ENCODE measurements at regions not wholly inside any gene's neighbourhood (a gene's known extent, or its start where the extent isn't known, plus 50 kb on each side); places are given as distances from the start of the nearest gene placed in this dataset.

DNA sequence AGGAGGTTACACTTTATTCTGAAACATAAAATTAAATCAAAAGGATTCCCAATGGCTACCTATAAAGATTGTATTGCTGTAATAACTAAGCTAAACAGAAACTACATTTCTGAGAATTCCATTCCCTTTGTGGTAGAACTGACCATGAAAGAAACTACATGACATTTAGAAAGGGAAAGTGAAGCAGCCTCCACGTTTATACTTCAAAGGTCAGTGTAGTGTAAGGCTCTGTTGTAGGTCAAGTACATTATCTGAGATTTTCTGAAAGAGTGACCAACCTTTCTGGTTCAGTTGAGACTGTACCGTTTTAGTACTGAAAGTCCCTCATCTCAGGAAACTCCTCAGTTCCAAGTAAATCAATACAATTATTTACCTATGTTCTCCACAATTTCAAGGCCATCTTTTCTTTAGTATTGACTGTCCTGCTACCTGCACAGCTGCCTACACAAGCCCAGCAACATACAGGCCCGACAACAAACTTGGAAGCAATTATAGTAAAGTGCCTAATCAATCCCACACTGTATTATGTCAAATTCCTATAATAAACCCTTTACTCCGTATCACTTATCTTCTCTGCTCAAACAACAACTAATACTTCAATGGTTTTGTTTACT is 343.0 kb downstream of the PLOD2 start:
- H3K4me3 ChIP-seq (ENCODE audit: low read length), result no peak overlapping the region
- H3K9me3 ChIP-seq (ENCODE audit: low read length), result no peaks in the 10 kb centered on the region
- no peaks in the 10 kb centered on the region for H3K27me3 ChIP-seq (ENCODE audit: insufficient read depth, low read length)
- no peaks in the 10 kb centered on the region for H3K4me1 ChIP-seq (ENCODE audit: insufficient read depth, low read length)
- H2AFZ ChIP-seq (ENCODE audit: low read depth, low read length), result no peak overlapping the region
- H3K36me3 ChIP-seq (ENCODE audit: insufficient read depth, low read length), result no peaks in the 10 kb centered on the region

GRCh38 chr3:145820170-145820569 is 340.8 kb downstream of the PLOD2 start:
- H2AFZ ChIP-seq (ENCODE audit: low read depth, low read length), result no peak overlapping the region
- H3K36me3 ChIP-seq (ENCODE audit: insufficient read depth, low read length), result no peaks in the 10 kb centered on the region
- H3K9me3 ChIP-seq (ENCODE audit: low read length), result no peaks in the 10 kb centered on the region
- H3K4me3 ChIP-seq (ENCODE audit: low read length), result no peak overlapping the region
- no peaks in the 10 kb centered on the region for H3K4me1 ChIP-seq (ENCODE audit: insufficient read depth, low read length)
- no peaks in the 10 kb centered on the region for H3K27me3 ChIP-seq (ENCODE audit: insufficient read depth, low read length)

DNA sequence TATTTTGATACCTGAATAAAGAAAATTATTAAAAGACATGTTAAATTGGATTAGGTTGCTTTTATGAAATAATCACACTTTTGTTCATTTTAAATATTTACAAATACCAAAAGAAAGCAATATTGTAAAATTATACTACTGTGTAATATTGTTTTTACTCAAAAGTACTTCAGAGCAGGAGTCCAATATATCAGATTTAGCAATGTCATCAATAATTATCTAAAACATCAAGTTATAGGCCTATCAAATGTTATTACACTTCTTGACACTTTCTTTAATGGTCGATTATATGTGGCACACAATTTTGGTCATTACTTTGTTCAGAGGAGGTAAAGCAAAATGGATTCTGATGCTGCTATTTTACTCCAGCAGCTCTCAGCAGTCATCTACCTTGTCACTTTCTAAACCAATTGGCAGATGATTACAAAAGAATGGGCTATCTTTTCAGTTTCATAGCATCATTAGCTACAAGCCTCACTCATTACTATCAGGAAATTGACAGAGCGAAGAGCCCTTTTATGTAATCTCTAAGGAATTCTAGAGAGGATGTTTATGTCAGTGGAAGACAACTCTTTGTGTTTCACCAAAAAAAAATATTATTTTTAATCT is 318.6 kb downstream of the PLOD2 start:
- Histone ChIP-seq H3K9me3 (ENCODE audit: low read length) (no peaks in the 10 kb centered on the region), H2AFZ (ENCODE audit: low read depth, low read length) (no peak overlapping the region), H3K4me3 (ENCODE audit: low read length) (no peak overlapping the region)

GRCh38 chr3:145843561-145843960 is 317.4 kb downstream of the PLOD2 start:
- no peaks in the 10 kb centered on the region for H3K27me3 ChIP-seq (ENCODE audit: insufficient read depth, low read length)
- no peaks in the 10 kb centered on the region for H3K36me3 ChIP-seq (ENCODE audit: insufficient read depth, low read length)
- no peaks in the 10 kb centered on the region for H3K4me1 ChIP-seq (ENCODE audit: insufficient read depth, low read length)
- no peaks in the 10 kb centered on the region for H3K9me3 ChIP-seq (ENCODE audit: low read length)
- H2AFZ ChIP-seq (ENCODE audit: low read depth, low read length), result no peak overlapping the region
- H3K4me3 ChIP-seq (ENCODE audit: low read length), result no peak overlapping the region

More for the DNA sequence above, 318.6 kb downstream of the PLOD2 start:
- Histone ChIP-seq H3K36me3 (ENCODE audit: insufficient read depth, low read length) (no peaks in the 10 kb centered on the region), H3K27me3 (ENCODE audit: insufficient read depth, low read length) (no peaks in the 10 kb centered on the region), H3K4me1 (ENCODE audit: insufficient read depth, low read length) (no peaks in the 10 kb centered on the region)

GRCh38 chr3:145849115-145849514 is 311.9 kb downstream of the PLOD2 start:
- H2AFZ ChIP-seq (ENCODE audit: low read depth, low read length), result peak overlapping the region; percentile 2
- H3K27me3 ChIP-seq (ENCODE audit: insufficient read depth, low read length), result no peaks in the 10 kb centered on the region
- no peaks in the 10 kb centered on the region for H3K9me3 ChIP-seq (ENCODE audit: low read length)
- H3K4me1 ChIP-seq (ENCODE audit: insufficient read depth, low read length), result no peaks in the 10 kb centered on the region
- no peaks in the 10 kb centered on the region for H3K36me3 ChIP-seq (ENCODE audit: insufficient read depth, low read length)
- H3K4me3 ChIP-seq (ENCODE audit: low read length), result no peak overlapping the region

DNA sequence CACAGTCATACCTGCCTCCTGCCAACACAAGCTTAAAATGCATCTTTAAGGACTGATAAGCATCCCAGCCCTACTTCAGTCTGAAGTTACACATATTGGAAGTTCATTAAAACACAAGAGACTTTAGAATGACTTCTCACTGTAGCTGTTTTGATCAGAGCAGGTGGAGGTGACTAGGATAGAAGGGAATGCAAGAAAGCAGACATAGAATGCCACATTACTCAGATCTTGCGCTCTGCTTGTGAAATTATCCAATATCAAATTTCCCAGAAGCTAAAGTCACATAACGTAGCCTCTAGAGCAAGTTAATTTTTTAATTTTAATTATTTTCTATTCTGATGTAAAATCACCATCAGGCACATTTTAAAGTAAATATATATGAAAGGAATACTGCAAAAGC is 306.5 kb downstream of the PLOD2 start:
- Histone ChIP-seq H3K4me3 (ENCODE audit: low read length) (no peak overlapping the region), H3K36me3 (ENCODE audit: insufficient read depth, low read length) (no peaks in the 10 kb centered on the region), H2AFZ (ENCODE audit: low read depth, low read length) (no peak overlapping the region), H3K4me1 (ENCODE audit: insufficient read depth, low read length) (no peaks in the 10 kb centered on the region), H3K9me3 (ENCODE audit: low read length) (no peaks in the 10 kb centered on the region), H3K27me3 (ENCODE audit: insufficient read depth, low read length) (no peaks in the 10 kb centered on the region)

- no peak overlapping the region for H2AFZ ChIP-seq (ENCODE audit: low read depth, low read length)
- H3K9me3 ChIP-seq (ENCODE audit: low read length), result no peaks in the 10 kb centered on the region
- H3K4me3 ChIP-seq (ENCODE audit: low read length), result no peak overlapping the region
- H3K4me1 ChIP-seq (ENCODE audit: insufficient read depth, low read length), result no peaks in the 10 kb centered on the region
- H3K27me3 ChIP-seq (ENCODE audit: insufficient read depth, low read length), result no peaks in the 10 kb centered on the region
- H3K36me3 ChIP-seq (ENCODE audit: insufficient read depth, low read length), result no peaks in the 10 kb centered on the region
Observed at GRCh38 chr3:145857956-145858355, 303.0 kb downstream of the PLOD2 start.

- Histone ChIP-seq H3K36me3 (ENCODE audit: insufficient read depth, low read length) (no peaks in the 10 kb centered on the region), H3K9me3 (ENCODE audit: low read length) (no peaks in the 10 kb centered on the region), H3K27me3 (ENCODE audit: insufficient read depth, low read length) (no peaks in the 10 kb centered on the region), H3K4me3 (ENCODE audit: low read length) (no peak overlapping the region), H3K4me1 (ENCODE audit: insufficient read depth, low read length) (no peaks in the 10 kb centered on the region), H2AFZ (ENCODE audit: low read depth, low read length) (no peak overlapping the region)
Observed at GRCh38 chr3:145864336-145864735, 296.6 kb downstream of the PLOD2 start.

GRCh38 chr3:145865399-145866018 is 295.5 kb downstream of the PLOD2 start:
- H3K4me1 ChIP-seq (ENCODE audit: insufficient read depth, low read length), result no peaks in the 10 kb centered on the region
- no peak overlapping the region for H2AFZ ChIP-seq (ENCODE audit: low read depth, low read length)
- no peaks in the 10 kb centered on the region for H3K36me3 ChIP-seq (ENCODE audit: insufficient read depth, low read length)
- H3K4me3 ChIP-seq (ENCODE audit: low read length), result no peak overlapping the region
- H3K9me3 ChIP-seq (ENCODE audit: low read length), result no peaks in the 10 kb centered on the region
- no peaks in the 10 kb centered on the region for H3K27me3 ChIP-seq (ENCODE audit: insufficient read depth, low read length)

DNA sequence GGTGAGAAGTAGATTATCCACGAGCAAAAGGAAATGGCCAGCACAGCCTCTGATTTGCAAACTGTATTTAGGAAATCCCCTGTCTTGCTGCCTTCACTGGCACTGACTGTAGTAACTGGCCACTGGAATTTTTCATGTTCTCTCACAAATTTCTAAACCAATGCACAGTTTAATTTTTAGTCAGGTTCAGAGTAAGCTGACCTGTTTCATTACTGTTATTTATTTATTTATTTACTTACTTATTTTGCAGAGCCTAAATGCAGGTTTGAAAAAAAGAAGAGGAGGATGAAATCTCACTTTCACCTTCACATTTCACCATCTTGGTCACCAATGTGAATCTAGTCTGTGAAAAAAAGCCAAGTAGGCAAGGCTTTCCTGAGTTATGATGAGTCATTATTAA is 291.0 kb downstream of the PLOD2 start:
- Histone ChIP-seq H3K4me3 (ENCODE audit: low read length) (no peak overlapping the region), H2AFZ (ENCODE audit: low read depth, low read length) (no peak overlapping the region), H3K4me1 (ENCODE audit: insufficient read depth, low read length) (no peaks in the 10 kb centered on the region), H3K27me3 (ENCODE audit: insufficient read depth, low read length) (no peaks in the 10 kb centered on the region), H3K9me3 (ENCODE audit: low read length) (no peaks in the 10 kb centered on the region), H3K36me3 (ENCODE audit: insufficient read depth, low read length) (no peaks in the 10 kb centered on the region)

- H3K27me3 ChIP-seq (ENCODE audit: insufficient read depth, low read length), result no peaks in the 10 kb centered on the region
- no peaks in the 10 kb centered on the region for H3K4me1 ChIP-seq (ENCODE audit: insufficient read depth, low read length)
- no peak overlapping the region for H2AFZ ChIP-seq (ENCODE audit: low read depth, low read length)
- H3K9me3 ChIP-seq (ENCODE audit: low read length), result no peaks in the 10 kb centered on the region
- H3K4me3 ChIP-seq (ENCODE audit: low read length), result no peak overlapping the region
- no peaks in the 10 kb centered on the region for H3K36me3 ChIP-seq (ENCODE audit: insufficient read depth, low read length)
Observed at GRCh38 chr3:145882436-145882835, 278.5 kb downstream of the PLOD2 start.

DNA sequence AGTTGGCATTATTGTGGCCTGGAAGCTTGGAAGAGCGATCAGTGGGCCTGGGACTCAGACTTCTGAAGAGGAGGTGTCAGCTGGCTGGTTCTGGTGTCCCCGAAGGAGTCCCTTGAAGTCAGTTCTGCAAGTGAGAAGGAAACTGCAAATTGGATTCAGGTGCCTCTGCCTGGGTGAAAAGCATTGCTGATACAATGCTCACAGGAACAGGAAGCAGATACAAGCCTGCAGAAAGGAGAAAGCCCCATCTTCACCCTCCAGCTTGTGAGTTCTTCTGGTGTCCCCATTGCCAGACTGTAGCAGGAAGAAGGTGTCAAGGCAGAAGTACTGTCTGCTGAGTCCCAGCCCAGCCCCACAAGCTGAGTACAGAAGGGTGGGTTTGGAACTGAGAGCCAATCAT is 271.3 kb downstream of the PLOD2 start:
- H3K27me3 ChIP-seq (ENCODE audit: insufficient read depth, low read length), result no peaks in the 10 kb centered on the region
- H3K4me1 ChIP-seq (ENCODE audit: insufficient read depth, low read length), result peaks cover 7% of the 10 kb centered on the region
- no peaks in the 10 kb centered on the region for H3K9me3 ChIP-seq (ENCODE audit: low read length)
- H2AFZ ChIP-seq (ENCODE audit: low read depth, low read length), result no peak overlapping the region
- H3K4me3 ChIP-seq (ENCODE audit: low read length), result no peak overlapping the region
- no peaks in the 10 kb centered on the region for H3K36me3 ChIP-seq (ENCODE audit: insufficient read depth, low read length)

DNA sequence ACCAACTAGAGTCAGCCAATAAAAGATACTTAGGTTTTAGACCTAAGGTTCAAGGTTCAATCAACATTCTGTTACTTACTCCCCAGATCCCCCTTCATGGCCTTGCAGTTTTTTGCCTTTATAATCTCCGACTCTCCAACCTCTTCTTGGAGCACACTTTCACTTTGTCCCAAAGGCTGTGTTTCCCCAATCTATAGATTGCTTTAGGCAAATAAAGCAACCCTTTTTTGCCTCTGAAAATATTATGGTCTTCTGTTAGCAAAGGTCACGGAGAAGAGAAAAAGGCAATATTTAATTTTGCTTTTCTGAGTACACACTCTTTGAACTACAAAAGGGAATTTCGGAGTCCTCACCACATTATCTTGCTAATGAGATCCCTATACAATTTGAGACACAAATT is 268.1 kb downstream of the PLOD2 start:
- Histone ChIP-seq H2AFZ (ENCODE audit: low read depth, low read length) (no peak overlapping the region), H3K4me3 (ENCODE audit: low read length) (no peak overlapping the region), H3K9me3 (ENCODE audit: low read length) (no peaks in the 10 kb centered on the region), H3K36me3 (ENCODE audit: insufficient read depth, low read length) (no peaks in the 10 kb centered on the region), H3K27me3 (ENCODE audit: insufficient read depth, low read length) (no peaks in the 10 kb centered on the region), H3K4me1 (ENCODE audit: insufficient read depth, low read length) (peaks cover 7% of the 10 kb centered on the region)
